DND-41 (cell line): ENCODE measurements at regions not wholly inside any gene's neighbourhood (a gene's known extent, or its start where the extent isn't known, plus 50 kb on each side); places are given as distances from the start of the nearest gene placed in this dataset.
A peak's percentile ranks its signal among the peaks of the same experiment; 100 is the strongest.

Experiments
- ATAC-seq: fragments of 200-7000 bp; cut with Tn5 transposase; 3 replicates; pipeline ENCODE4 v1.9.1; 2021; ENCODE audit warnings: low read depth; ENCODE audit not compliant: insufficient read depth
- DNase-seq: peaks from one replicate; pipeline ENCODE4 v3.0.0-alpha.2; 2020
- H2AFZ ChIP-seq: 2 replicates; pipeline ENCODE4 v1.6.0; 2012; ENCODE audit warnings: low read depth, low read length
- H3K27ac ChIP-seq: 2 replicates; pipeline ENCODE4 v1.5.1; 2012; ENCODE audit warnings: low read length, inconsistent platforms
- H3K27me3 ChIP-seq: fragments of 200-600 bp; sonication (generic); 2 replicates; pipeline ENCODE4 v1.6.0; 2012; ENCODE audit warnings: low read length, mild to moderate bottlenecking, inconsistent platforms; ENCODE audit not compliant: insufficient read depth, poor library complexity
- H3K36me3 ChIP-seq: 2 replicates; pipeline ENCODE4 v1.5.1; 2012; ENCODE audit warnings: low read length, inconsistent platforms; ENCODE audit not compliant: insufficient read depth
- H3K4me1 ChIP-seq: 2 replicates; pipeline ENCODE4 v1.5.1; 2012; ENCODE audit warnings: mild to moderate bottlenecking, low read length; ENCODE audit not compliant: insufficient read depth
- H3K4me2 ChIP-seq: 2 replicates; pipeline ENCODE4 v1.6.0; 2012; ENCODE audit warnings: mild to moderate bottlenecking, moderate library complexity, low read length, inconsistent platforms; ENCODE audit not compliant: insufficient read depth
- H3K4me3 ChIP-seq, 2 experiments: fragments of 200-600 bp in 1 of 2; shearing (Covaris generic) in 1 of 2; 2 replicates each; pipeline ENCODE4 v1.5.1; 2012 to 2016; ENCODE audit warnings: inconsistent platforms in 2 of 2, low read length in 2 of 2, mild to moderate bottlenecking in 2 of 2, low read depth in 1 of 2, moderate library complexity in 1 of 2
- H3K79me2 ChIP-seq: 2 replicates; pipeline ENCODE4 v1.6.0; 2012; ENCODE audit warnings: low read length, inconsistent platforms; ENCODE audit not compliant: insufficient read depth
- H3K9ac ChIP-seq: 2 replicates; pipeline ENCODE4 v1.6.0; 2012; ENCODE audit warnings: low read depth, mild to moderate bottlenecking, inconsistent platforms, low read length, moderate library complexity
- H3K9me3 ChIP-seq: 2 replicates; pipeline ENCODE4 v1.5.1; 2012; ENCODE audit warnings: low read length, moderate library complexity, mild to moderate bottlenecking, inconsistent platforms; ENCODE audit not compliant: insufficient read depth, severe bottlenecking
- H4K20me1 ChIP-seq: 2 replicates; pipeline ENCODE4 v1.6.0; 2012; ENCODE audit warnings: low read length; ENCODE audit not compliant: insufficient read depth
- EZH2 ChIP-seq: IDR thresholded peaks from 3 replicates; pipeline ENCODE4 v1.6.1; 2012; ENCODE audit warnings: borderline replicate concordance, low read depth, mild to moderate bottlenecking, moderate library complexity, low read length, inconsistent platforms; ENCODE audit not compliant: severe bottlenecking
- TF ChIP-seq, protein P1 (sequence below): IDR thresholded peaks from 2 replicates; pipeline ENCODE4 v1.5.1; 2012; ENCODE audit warnings: borderline replicate concordance, low read length, moderate library complexity, mild to moderate bottlenecking; ENCODE audit not compliant: poor library complexity, severe bottlenecking; ENCODE audit errors: extremely low read depth

DNA sequence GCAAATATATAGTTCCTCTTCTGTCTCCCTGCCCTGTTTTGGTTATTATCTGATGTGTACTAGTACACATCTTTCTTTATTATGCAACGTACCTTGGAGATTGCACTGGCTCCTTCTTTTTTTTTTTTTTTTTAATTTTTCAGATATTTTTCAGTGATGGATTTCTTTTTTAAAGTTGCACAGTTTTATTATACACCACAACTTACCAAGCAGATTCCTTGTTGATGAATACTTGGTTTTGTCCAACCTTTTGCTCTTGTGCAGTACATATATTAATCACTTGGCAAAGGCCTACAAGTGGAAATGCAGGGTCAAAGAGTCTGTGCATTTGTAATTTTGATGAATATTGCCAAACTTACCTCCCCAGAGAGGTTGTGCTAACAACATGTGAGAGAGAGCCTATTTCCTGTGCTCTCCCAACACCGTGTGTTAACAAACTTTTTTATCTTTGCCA is 50.1 kb upstream of the RNF24 start:
- H3K27ac ChIP-seq, result peak overlapping the region; percentile 47
- no peak overlapping the region for H3K4me2 ChIP-seq
- no peaks in the 10 kb centered on the region for H4K20me1 ChIP-seq
- H3K4me1 ChIP-seq, result peaks cover 27% of the 10 kb centered on the region
- H3K9me3 ChIP-seq, result no peaks in the 10 kb centered on the region
- TF ChIP-seq, protein P1, sequence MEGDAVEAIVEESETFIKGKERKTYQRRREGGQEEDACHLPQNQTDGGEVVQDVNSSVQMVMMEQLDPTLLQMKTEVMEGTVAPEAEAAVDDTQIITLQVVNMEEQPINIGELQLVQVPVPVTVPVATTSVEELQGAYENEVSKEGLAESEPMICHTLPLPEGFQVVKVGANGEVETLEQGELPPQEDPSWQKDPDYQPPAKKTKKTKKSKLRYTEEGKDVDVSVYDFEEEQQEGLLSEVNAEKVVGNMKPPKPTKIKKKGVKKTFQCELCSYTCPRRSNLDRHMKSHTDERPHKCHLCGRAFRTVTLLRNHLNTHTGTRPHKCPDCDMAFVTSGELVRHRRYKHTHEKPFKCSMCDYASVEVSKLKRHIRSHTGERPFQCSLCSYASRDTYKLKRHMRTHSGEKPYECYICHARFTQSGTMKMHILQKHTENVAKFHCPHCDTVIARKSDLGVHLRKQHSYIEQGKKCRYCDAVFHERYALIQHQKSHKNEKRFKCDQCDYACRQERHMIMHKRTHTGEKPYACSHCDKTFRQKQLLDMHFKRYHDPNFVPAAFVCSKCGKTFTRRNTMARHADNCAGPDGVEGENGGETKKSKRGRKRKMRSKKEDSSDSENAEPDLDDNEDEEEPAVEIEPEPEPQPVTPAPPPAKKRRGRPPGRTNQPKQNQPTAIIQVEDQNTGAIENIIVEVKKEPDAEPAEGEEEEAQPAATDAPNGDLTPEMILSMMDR, result no peak
- TF ChIP-seq EZH2, result no peak
- no peak overlapping the region for H3K9ac ChIP-seq
- H3K79me2 ChIP-seq, result no peaks in the 10 kb centered on the region
- no peaks in the 10 kb centered on the region for H3K36me3 ChIP-seq
- no peak overlapping the region for H2AFZ ChIP-seq
- no peak for DNase-seq
- H3K27me3 ChIP-seq, result no peaks in the 10 kb centered on the region
- peak; percentile 56; the same call in 1 of the 3 replicates for ATAC-seq
- no peak overlapping the region for H3K4me3 ChIP-seq
